Activated CD4-positive, alpha-beta memory T cell treated with anti-CD3 and anti-CD28 coated beads, Interleukin-2, amount 10 ng/mL, durations not matched to agents 7 days and 5 days (primary cell): ENCODE measurements at regions not wholly inside any gene's neighbourhood (a gene's known extent, or its start where the extent isn't known, plus 50 kb on each side); places are given as distances from the start of the nearest gene placed in this dataset.

Source experiments
- CTCF ChIA-PET: fragments of 350-600 bp; sonication (Branson Sonifier 250); formaldehyde crosslinking; loops from one replicate; lab custom pipeline; 2021; ENCODE audit warnings: antibody characterized with exemption, inconsistent platforms; lab: Charles Lee
- POLR2A ChIA-PET: fragments of 350-600 bp; sonication (Branson Sonifier 250); formaldehyde crosslinking; loops from one replicate; lab custom pipeline; 2021; ENCODE audit warnings: antibody characterized with exemption; lab: Charles Lee
- DNase-seq: peaks from one replicate; pipeline ENCODE4 v3.0.0-alpha.2; 2020
- H3K27ac Mint-ChIP-seq: one replicate; pipeline ENCODE4 v1.8.0; 2021; ENCODE audit warnings: mild to moderate bottlenecking, mixed read lengths
- H3K27me3 Mint-ChIP-seq: one replicate; pipeline ENCODE4 v1.8.0; 2021; ENCODE audit warnings: mixed read lengths
- H3K36me3 Mint-ChIP-seq: one replicate; pipeline ENCODE4 v1.8.0; 2021; ENCODE audit warnings: low read depth, mixed read lengths
- H3K4me1 Mint-ChIP-seq: one replicate; pipeline ENCODE4 v1.8.0; 2021; ENCODE audit warnings: mixed read lengths
- H3K4me3 Mint-ChIP-seq: one replicate; pipeline ENCODE4 v1.8.0; 2021; ENCODE audit warnings: mild to moderate bottlenecking, mixed read lengths
- H3K9me3 Mint-ChIP-seq: one replicate; pipeline ENCODE4 v1.8.0; 2021; ENCODE audit warnings: mixed read lengths

DNA sequence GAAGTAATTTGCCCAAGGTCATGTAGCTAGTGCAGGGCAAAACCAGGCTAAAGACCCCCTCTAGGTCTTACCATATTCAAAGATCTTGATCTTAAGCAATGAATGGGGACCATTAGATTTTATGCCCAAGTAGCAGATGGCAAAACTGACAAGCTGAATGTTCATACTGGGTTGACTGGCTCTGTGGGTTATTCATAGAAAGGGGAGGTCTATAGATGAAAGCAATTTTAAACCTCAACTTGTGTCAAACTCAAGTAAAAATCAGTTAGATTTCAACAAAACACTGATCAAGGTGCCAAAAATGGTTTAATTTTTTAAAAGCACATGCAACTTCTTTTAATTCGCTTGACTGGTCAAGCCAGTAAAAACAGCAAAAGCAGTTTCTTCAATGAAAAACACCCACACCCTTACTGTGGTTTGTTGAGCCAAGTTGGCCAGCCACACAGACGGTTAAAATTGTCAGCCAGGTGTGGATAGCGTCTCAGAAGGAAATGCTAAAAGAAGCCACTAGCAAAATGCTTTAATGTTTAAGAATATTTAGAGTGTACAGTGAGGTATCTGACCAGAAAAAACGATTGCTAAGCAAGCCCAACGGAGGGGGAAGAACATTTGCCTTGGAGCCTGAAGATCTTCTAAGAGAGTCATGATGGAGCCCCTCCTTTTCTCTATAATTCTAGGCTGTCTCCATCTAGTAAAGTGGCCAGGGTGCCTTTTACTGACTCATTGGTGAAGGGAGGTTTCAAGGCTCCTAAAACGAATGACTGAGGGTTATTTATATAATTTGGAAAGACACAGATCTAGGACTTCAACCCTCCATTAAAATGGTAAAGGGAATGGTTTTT is 539.6 kb upstream of the CLINT1 start:
- H3K27me3 Mint-ChIP-seq: no peaks in the 10 kb centered on the region
- no peaks in the 10 kb centered on the region for H3K4me1 Mint-ChIP-seq
- DNase-seq: no peak
- no peak overlapping the region for H3K27ac Mint-ChIP-seq
- H3K4me3 Mint-ChIP-seq: no peak overlapping the region
- no peaks in the 10 kb centered on the region for H3K36me3 Mint-ChIP-seq
- ChIA-PET POLR2A (no interaction called here), CTCF (no interaction called here)
- peaks cover 4% of the 10 kb centered on the region for H3K9me3 Mint-ChIP-seq

DNA sequence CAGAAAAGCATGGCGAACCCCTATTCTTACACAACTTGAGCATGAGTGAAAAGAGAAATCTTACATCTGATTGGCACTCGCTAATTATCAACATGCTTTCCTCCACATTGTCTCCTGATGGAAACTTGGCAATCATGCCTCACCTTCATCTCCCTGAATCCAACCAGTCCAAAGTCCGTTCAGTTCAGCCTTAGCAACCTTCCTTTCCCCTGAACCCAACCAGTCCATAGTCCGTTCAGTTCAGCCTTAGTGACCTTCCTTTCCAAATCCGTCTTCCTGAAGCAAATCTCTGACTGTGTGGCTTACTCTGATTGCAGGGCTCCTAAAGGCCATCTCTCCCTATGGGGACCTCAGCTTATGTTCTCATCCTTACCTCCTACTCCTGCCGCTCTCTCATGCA is 538.3 kb upstream of the CLINT1 start:
- Mint-ChIP-seq H3K9me3 (no peaks in the 10 kb centered on the region), H3K4me1 (no peaks in the 10 kb centered on the region), H3K4me3 (no peak overlapping the region), H3K27ac (no peak overlapping the region), H3K36me3 (no peaks in the 10 kb centered on the region), H3K27me3 (no peaks in the 10 kb centered on the region)
- ChIA-PET CTCF (no interaction called here), POLR2A (no interaction called here)
- DNase-seq: no peak

DNA sequence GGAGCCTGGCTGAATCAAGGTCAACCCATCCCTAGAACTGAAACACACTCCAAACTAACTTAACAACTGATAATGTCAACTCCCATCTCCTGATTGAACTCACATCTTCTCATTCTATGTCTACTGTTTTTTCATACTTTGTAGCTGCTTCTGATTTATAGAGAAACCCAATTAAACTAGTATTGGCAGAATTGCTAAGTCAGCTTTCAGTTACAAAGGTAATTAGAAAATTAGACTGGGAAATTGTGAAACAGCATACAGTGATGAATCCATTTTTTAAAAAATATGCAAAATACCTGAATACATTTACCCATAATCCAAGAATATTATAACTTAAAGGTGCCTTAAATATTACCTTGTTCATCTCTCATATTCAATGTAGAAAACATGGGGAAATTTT is 535.2 kb upstream of the CLINT1 start:
- H3K4me3 Mint-ChIP-seq: no peak overlapping the region
- ChIA-PET POLR2A (no interaction called here), CTCF (no interaction called here)
- no peaks in the 10 kb centered on the region for H3K4me1 Mint-ChIP-seq
- no peaks in the 10 kb centered on the region for H3K9me3 Mint-ChIP-seq
- H3K27me3 Mint-ChIP-seq: no peaks in the 10 kb centered on the region
- no peak for DNase-seq
- H3K27ac Mint-ChIP-seq: no peak overlapping the region
- no peaks in the 10 kb centered on the region for H3K36me3 Mint-ChIP-seq

DNA sequence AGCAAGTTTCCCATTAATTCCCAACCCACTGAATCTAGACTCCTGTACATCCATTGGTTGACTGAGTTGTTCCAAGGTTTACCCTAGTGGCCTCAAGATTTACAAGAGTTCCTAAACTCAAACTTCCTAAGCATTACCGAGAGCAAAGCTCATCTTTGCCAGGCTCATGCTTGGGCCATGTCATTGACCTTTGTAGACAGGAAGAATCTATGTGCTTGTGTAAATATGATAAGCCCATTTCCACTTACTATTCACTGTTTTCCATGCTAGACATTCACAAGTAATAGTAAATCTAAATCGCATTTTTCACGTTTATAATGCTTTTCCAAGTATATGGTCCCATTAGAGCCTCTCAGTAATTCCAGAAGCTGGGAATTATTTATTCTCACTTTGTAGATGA is 534.5 kb upstream of the CLINT1 start:
- POLR2A ChIA-PET: no interaction called here

DNA sequence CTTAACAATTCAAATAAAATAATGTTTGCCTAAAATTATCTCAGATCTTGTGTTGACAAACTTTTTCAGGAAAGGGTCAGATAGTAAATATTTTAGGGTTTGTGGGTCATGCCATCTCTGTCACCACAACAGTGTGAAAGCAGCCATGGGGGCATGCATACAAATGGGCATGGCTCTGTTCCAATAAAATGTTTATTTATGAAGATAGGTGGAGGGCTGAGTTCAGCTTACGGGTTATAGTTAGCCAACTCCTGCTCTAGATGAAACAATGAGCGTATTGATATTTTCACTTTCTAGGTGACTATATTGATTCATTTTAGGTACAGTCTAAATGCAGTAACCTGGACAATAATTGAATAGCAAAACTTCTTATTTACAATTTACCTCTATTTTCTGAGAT is 533.8 kb upstream of the CLINT1 start:
- Mint-ChIP-seq H3K4me3 (no peak overlapping the region), H3K36me3 (no peaks in the 10 kb centered on the region), H3K9me3 (no peaks in the 10 kb centered on the region), H3K27ac (no peak overlapping the region), H3K27me3 (no peaks in the 10 kb centered on the region), H3K4me1 (no peaks in the 10 kb centered on the region)
- ChIA-PET POLR2A (no interaction called here), CTCF (no interaction called here)
- DNase-seq: no peak

More for the DNA sequence above, 534.5 kb upstream of the CLINT1 start:
- no peaks in the 10 kb centered on the region for H3K36me3 Mint-ChIP-seq
- CTCF ChIA-PET: no interaction called here
- no peaks in the 10 kb centered on the region for H3K9me3 Mint-ChIP-seq
- H3K27ac Mint-ChIP-seq: no peak overlapping the region
- DNase-seq: no peak
- H3K27me3 Mint-ChIP-seq: no peaks in the 10 kb centered on the region
- H3K4me3 Mint-ChIP-seq: no peak overlapping the region
- no peaks in the 10 kb centered on the region for H3K4me1 Mint-ChIP-seq

DNA sequence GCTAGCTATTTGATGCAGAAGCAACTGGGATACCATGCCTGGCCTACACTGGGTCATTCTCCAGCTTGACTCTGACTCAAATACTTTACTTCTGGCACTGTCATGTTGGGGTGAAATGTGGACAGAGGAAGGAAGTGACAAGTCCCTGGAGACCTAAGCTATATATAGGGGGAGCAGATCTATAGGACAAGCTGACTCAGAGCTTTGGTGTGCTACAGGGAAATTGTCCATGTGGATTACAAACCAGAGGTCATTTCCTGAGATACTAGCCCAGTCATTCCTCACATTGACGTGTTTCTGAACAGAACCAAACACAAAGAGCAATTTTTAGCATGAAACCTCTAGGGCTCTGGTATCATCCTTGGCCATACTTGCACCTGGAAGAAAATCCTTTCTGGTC is 531.6 kb upstream of the CLINT1 start:
- no peaks in the 10 kb centered on the region for H3K36me3 Mint-ChIP-seq
- peaks cover 4% of the 10 kb centered on the region for H3K9me3 Mint-ChIP-seq
- ChIA-PET POLR2A (no interaction called here), CTCF (no interaction called here)
- no peak for DNase-seq
- H3K4me3 Mint-ChIP-seq: no peak overlapping the region
- no peak overlapping the region for H3K27ac Mint-ChIP-seq
- H3K27me3 Mint-ChIP-seq: no peaks in the 10 kb centered on the region
- H3K4me1 Mint-ChIP-seq: no peaks in the 10 kb centered on the region

DNA sequence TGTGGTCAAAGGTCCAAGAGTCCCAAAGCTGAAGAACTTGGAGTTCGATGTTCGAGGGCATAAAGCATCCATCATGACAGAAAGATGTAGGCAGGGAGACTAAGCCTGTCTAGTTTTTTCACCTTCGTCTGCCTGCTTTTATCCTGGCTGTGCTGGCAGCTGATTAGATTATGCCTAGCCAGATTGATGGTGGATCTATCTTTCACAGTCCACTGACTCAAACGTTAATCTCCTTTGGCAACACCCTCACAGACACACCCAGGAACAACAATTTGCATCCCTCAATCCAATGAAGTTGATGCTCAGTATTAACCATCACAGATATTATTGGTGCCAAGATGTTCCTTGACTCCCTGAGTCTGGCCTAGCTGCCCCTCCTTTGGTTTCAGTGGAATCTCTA is 530.8 kb upstream of the CLINT1 start:
- DNase-seq: no peak
- no peak overlapping the region for H3K4me3 Mint-ChIP-seq
- ChIA-PET POLR2A (no interaction called here), CTCF (no interaction called here)
- H3K36me3 Mint-ChIP-seq: no peaks in the 10 kb centered on the region
- no peaks in the 10 kb centered on the region for H3K27me3 Mint-ChIP-seq
- peaks cover 10% of the 10 kb centered on the region for H3K9me3 Mint-ChIP-seq
- no peaks in the 10 kb centered on the region for H3K4me1 Mint-ChIP-seq
- H3K27ac Mint-ChIP-seq: no peak overlapping the region

DNA sequence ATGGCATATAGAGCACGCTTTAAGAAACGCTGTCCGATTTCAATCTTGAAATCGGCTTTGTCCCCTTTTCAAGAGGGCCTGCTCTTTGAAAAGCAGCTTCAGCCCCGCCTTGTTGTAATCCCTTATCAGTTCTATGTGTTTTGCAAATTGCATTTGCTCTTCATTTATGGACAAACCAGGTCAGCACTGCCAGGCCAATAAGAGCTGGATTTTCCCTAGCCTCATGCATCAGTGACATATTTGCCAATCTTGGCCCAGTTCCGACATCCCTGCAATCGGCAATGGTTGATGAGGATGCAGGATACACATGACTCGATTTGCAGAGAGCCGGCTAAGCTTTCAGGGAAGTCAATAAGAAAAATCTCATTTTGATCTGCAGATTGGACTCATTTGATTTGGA is 529.1 kb upstream of the CLINT1 start:
- Mint-ChIP-seq H3K4me3 (no peak overlapping the region), H3K36me3 (no peaks in the 10 kb centered on the region), H3K9me3 (peaks cover 15% of the 10 kb centered on the region), H3K27ac (no peak overlapping the region), H3K4me1 (no peaks in the 10 kb centered on the region), H3K27me3 (no peaks in the 10 kb centered on the region)
- POLR2A ChIA-PET: no interaction called here
- no peak for DNase-seq
- CTCF ChIA-PET: interaction anchor here (0.6 kb wide), 1 partner anchor 13 kb away, joined by 3 read pairs; no protein-coding TSS in a partner anchor

DNA sequence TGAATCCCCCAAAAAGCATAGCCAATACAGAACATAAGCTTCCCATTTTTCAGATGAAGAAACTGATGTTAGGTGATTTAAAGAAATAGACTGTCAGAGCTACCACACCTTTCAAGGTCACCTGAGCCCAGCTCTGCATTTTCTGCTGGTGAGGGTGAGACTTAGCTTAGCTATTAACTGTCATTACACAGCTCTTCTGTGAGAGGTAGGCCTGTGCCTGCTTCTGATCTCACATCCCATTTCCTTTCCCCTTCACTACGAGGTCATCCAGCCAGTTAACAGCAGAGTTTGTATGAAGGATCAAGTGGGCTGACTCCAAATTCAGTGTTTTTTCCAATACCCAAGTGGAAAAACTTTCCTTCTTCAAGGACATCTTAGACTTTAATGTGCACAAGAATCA is 528.6 kb upstream of the CLINT1 start:
- H3K9me3 Mint-ChIP-seq: peaks cover 15% of the 10 kb centered on the region
- H3K4me1 Mint-ChIP-seq: peaks cover 1% of the 10 kb centered on the region
- ChIA-PET POLR2A (no interaction called here), CTCF (no interaction called here)
- no peak for DNase-seq
- H3K4me3 Mint-ChIP-seq: no peak overlapping the region
- no peaks in the 10 kb centered on the region for H3K36me3 Mint-ChIP-seq
- H3K27me3 Mint-ChIP-seq: no peaks in the 10 kb centered on the region
- no peak overlapping the region for H3K27ac Mint-ChIP-seq

DNA sequence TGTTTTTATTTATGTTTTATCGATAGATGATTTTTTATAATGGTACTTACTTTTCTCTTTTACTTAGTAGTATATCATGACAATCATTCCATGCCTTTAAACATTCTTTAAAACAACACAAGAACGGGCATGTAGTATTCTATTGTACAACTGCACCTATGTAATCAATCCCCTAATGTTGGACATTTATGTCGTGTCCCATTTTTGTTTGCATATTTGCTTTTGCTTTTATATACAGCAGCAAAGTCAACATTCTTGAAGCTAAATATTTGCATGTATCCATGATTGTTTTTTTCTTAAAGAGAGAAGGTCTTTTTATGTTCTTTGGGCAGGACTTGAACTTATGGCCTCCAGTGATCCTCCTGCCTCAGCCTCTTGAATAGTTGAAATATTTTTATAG is 527.0 kb upstream of the CLINT1 start:
- Mint-ChIP-seq H3K27ac (no peak overlapping the region), H3K27me3 (no peaks in the 10 kb centered on the region), H3K4me3 (no peak overlapping the region), H3K36me3 (no peaks in the 10 kb centered on the region), H3K4me1 (peaks cover 2% of the 10 kb centered on the region), H3K9me3 (peaks cover 15% of the 10 kb centered on the region)
- POLR2A ChIA-PET: no interaction called here
- CTCF ChIA-PET: no interaction called here
- DNase-seq: no peak

DNA sequence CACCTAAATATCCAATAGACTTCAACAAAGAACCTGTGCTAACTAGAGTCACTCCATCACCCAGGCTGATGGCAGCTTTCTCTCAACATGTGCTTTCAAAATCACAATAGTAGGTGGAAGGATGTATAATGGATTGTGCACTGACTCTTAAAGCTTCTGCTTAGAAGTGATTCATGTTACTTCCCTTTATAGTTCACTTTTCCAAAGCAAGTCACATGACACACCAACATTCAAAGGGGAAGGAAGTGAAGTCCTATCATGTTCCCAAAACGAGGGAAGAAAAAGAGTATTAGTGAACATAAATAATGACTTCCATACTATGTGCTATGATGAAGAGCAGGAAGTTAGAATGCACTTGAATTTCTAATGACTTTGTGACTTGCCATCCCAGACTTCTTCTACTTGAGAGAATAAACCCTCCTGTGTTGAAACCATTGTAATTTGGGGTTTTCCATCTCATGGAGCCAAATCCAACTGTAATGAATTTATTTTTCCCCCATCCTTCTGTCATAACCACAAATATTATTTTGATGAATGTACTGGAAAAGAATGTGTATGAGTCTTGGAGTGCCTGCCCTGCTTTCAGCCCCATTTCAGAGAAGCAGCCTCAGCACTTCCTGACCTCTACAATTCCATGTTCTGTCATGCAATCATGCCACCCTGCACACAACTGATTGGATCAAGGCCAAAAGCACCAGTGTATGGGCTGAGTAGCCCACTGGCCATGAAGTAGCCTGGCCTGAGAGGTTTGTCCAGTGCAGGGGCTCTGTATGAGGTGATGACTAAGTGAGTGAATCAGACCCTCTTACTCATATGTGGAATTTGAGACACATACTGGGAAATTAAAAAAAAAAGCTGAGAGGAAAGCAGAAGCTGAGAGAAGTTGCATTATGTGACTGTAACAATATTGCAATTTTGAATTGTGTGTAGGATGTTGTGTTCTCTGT is 525.9 kb upstream of the CLINT1 start:
- ChIA-PET POLR2A (no interaction called here), CTCF (no interaction called here)
- Mint-ChIP-seq H3K27ac (no peak overlapping the region), H3K36me3 (no peaks in the 10 kb centered on the region), H3K9me3 (peaks cover 15% of the 10 kb centered on the region), H3K4me3 (no peak overlapping the region), H3K4me1 (peaks cover 2% of the 10 kb centered on the region), H3K27me3 (no peaks in the 10 kb centered on the region)
- no peak for DNase-seq

DNA sequence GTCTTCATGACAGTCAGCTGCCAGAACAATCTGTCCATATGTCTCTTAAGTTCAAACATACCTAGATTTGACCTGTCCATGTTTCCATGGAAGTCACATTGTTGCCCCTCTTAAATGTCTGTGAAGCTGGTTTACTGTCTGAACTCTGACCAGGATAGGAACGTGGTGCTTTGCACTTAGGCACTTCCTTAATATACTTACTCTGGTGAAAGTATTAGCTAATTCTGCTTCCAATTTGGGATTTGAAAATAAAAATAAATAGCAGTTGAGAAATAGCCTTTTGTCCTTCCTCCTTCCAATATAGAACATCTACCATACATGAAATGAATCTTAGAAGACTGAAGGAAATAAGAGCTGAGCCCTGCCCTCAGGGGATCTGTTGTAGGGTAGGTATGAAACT is 524.5 kb upstream of the CLINT1 start:
- POLR2A ChIA-PET: interaction anchor here (0.7 kb wide), 1 partner anchor 36 kb away, joined by 3 read pairs; no protein-coding TSS in a partner anchor
- CTCF ChIA-PET: no interaction called here

DNA sequence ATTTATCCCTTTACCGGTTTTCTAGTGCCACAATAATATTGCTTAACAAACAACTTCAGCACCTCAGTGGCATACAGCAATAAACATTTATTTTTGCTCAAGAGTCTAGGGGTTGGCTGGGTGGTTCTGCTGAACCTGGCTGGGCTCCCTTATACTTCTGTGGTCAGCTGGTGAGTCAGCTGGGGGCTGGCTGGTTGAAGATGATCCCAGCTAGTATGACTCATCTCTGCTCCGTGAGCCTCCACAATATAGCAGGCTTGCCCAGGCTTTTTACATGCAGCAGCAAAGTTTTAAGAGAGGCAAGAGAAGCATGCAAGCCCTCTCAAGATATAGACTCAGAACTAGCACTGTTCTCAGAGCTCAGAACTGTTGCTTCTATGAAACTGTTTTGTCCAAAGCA is 523.5 kb upstream of the CLINT1 start:
- H3K4me1 Mint-ChIP-seq: peaks cover 2% of the 10 kb centered on the region
- peak; percentile 40 for DNase-seq
- H3K27ac Mint-ChIP-seq: no peak overlapping the region
- ChIA-PET POLR2A (no interaction called here), CTCF (no interaction called here)
- no peak overlapping the region for H3K4me3 Mint-ChIP-seq
- peaks cover 15% of the 10 kb centered on the region for H3K9me3 Mint-ChIP-seq
- no peaks in the 10 kb centered on the region for H3K36me3 Mint-ChIP-seq
- H3K27me3 Mint-ChIP-seq: peaks cover 2% of the 10 kb centered on the region

More for the DNA sequence above, 524.5 kb upstream of the CLINT1 start:
- Mint-ChIP-seq H3K27ac (no peak overlapping the region), H3K27me3 (no peaks in the 10 kb centered on the region), H3K4me3 (no peak overlapping the region), H3K36me3 (no peaks in the 10 kb centered on the region), H3K4me1 (peaks cover 2% of the 10 kb centered on the region), H3K9me3 (peaks cover 15% of the 10 kb centered on the region)
- no peak for DNase-seq
